Fibroblast of villous mesenchyme (primary cell): ENCODE measurements at regions not wholly inside any gene's neighbourhood (a gene's known extent, or its start where the extent isn't known, plus 50 kb on each side); places are given as distances from the start of the nearest gene placed in this dataset.

Experiments used
- DNase-seq: peaks from one replicate; pipeline ENCODE4 v3.0.0-alpha.2; 2010; ENCODE audit warnings: low read depth
- H3K4me3 ChIP-seq: 2 replicates; pipeline ENCODE4 v1.5.1; 2011; ENCODE audit warnings: low read depth, mild to moderate bottlenecking, low read length
- TF ChIP-seq, protein P1 (sequence below): IDR thresholded peaks from 2 replicates; pipeline ENCODE4 v1.5.1; 2012; ENCODE audit warnings: low read depth, mild to moderate bottlenecking, low read length; ENCODE audit not compliant: insufficient read depth

DNA sequence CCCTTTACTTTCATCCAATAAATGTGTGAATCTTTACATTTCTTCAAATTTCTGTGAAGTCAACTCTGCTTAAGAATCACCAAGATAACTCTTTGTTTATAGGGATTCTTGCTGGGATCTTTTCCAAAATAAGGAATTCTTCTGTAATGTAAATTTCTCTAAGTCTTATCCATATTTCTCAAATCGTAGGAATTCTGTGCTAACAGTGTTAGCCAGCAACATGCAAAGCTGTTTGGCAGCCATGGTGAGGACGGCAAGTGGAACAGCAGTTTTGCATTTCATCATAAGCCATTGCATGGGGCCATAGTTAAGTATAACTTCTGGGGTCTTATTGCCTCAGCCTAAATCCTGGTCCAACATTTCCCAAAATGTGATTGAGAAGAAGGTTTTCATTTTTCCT lies 310.5 kb upstream of the PRR16 start:
- no peak overlapping the region for H3K4me3 ChIP-seq
- TF ChIP-seq, protein P1, sequence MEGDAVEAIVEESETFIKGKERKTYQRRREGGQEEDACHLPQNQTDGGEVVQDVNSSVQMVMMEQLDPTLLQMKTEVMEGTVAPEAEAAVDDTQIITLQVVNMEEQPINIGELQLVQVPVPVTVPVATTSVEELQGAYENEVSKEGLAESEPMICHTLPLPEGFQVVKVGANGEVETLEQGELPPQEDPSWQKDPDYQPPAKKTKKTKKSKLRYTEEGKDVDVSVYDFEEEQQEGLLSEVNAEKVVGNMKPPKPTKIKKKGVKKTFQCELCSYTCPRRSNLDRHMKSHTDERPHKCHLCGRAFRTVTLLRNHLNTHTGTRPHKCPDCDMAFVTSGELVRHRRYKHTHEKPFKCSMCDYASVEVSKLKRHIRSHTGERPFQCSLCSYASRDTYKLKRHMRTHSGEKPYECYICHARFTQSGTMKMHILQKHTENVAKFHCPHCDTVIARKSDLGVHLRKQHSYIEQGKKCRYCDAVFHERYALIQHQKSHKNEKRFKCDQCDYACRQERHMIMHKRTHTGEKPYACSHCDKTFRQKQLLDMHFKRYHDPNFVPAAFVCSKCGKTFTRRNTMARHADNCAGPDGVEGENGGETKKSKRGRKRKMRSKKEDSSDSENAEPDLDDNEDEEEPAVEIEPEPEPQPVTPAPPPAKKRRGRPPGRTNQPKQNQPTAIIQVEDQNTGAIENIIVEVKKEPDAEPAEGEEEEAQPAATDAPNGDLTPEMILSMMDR: no peak
- no peak for DNase-seq

DNA sequence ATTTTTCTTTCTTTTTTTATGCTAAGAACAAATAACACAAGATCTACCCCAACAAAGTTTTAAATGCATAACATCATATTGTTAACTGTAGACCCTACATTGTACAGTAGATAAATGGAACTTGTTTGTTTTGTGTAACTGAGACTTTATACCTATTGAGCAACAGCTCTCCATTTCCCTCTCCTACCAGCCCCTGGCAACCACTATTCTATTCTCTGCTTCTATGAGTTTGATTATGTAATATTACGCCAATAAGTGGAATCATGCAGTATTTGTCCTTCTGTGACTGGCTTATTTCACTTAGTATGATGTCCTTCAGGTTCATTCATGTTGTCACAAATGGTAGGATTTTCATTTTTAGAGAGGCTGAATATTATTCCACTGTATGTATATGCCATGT lies 308.2 kb upstream of the PRR16 start:
- H3K4me3 ChIP-seq: no peak overlapping the region
- no peak for DNase-seq
- TF ChIP-seq, protein P1: no peak

GRCh38 chr5:120158211-120158610 lies 305.9 kb upstream of the PRR16 start:
- no peak overlapping the region for H3K4me3 ChIP-seq
- DNase-seq: no peak
- TF ChIP-seq, protein P1: no peak

DNA sequence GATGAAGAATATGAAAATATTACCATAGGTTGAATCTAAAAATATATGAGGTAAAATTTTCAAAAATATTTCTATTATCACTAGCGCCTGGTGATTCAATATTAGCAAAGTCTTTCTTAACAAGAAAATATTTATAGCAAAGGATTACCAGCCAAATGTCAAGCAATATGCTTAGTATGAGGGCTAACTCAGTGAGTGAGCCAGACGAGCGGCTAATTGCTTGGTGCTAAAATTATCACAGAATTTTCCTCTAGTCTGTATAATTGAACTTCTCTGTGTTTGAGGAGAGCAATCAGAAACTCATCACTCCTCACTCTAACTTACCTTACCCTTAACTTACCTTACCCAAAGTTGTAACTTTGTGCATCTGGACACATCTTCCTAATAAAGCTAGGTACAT lies 304.9 kb upstream of the PRR16 start:
- TF ChIP-seq, protein P1: no peak
- H3K4me3 ChIP-seq: no peak overlapping the region
- no peak for DNase-seq

- no peak for DNase-seq
- TF ChIP-seq, protein P1: no peak
- H3K4me3 ChIP-seq: no peak overlapping the region
Measured at GRCh38 chr5:120160124-120160895, 303.8 kb upstream of the PRR16 start.

DNA sequence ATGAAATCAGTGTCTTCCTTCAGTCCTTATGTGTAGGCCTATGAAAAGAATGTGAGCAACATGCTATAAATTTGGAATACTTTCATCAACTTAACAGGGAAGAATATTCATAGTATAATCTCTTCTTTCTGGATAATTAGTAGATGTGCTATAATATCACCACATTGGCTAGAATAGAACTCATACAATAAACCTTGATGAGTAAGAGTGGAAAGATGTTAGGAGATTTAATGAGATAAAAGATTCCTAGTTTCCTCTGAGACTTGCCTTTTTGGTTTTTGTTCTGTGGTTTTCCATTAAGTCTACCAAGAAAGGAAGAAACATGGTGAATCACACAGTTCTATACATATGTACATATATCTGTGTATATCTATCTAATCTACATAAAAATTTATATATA lies 301.8 kb upstream of the PRR16 start:
- DNase-seq: no peak
- TF ChIP-seq, protein P1: no peak
- H3K4me3 ChIP-seq: no peak overlapping the region

DNA sequence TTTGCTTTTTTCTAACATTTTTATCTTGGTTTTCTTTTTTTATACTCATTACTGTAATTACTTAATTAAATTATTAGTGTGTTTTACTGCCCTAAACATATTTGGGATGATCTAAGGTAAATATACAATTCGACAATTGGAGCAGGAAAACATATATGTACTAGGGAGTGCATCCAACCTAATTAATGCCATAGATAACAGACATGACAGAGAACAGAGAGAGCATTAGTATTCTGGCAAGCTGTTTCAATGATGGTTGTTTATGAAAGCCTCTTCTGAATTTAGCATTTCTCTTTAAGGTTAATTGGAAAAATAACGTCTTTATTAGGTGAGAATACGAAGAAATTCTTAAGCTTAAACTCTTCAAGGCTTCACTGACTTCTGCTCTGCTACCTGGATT lies 300.1 kb upstream of the PRR16 start:
- TF ChIP-seq, protein P1: no peak
- no peak overlapping the region for H3K4me3 ChIP-seq
- no peak for DNase-seq
